A673 (cell line): ENCODE measurements at regions not wholly inside any gene's neighbourhood (a gene's known extent, or its start where the extent isn't known, plus 50 kb on each side); places are given as distances from the start of the nearest gene placed in this dataset.

Experiments used
- BruUV-seq: library from RNA; stranded (reverse); fragments of 400-500 nt; replicated peaks from 2 replicates; lab custom pipeline; 2021; lab: Mats Ljungman, UMichigan
- CTCF ChIA-PET: fragments of 300-600 bp; sonication (Branson Sonifier 250); formaldehyde crosslinking; loops from one replicate; lab custom pipeline; 2022; ENCODE audit warnings: antibody characterized with exemption; lab: Charles Lee
- POLR2A ChIA-PET: fragments of 300-600 bp; sonication (Branson Sonifier 250); formaldehyde crosslinking; loops from one replicate; lab custom pipeline; 2022; ENCODE audit warnings: antibody characterized with exemption; ENCODE audit not compliant: low non-redundant PET; lab: Charles Lee
- DNase-seq: peaks from one replicate; pipeline ENCODE4 v3.0.0-alpha.2; 2015; ENCODE audit warnings: low spot score
- H3K27ac ChIP-seq: fragments of 200-600 bp; sonication (generic); 2 replicates; pipeline ENCODE4 v1.5.1; 2016; ENCODE audit warnings: mixed run types, low read depth, mild to moderate bottlenecking, mixed read lengths, antibody characterized with exemption, low read length; ENCODE audit not compliant: poor library complexity, severe bottlenecking
- H3K27me3 ChIP-seq: fragments of 200-600 bp; sonication (generic); replicated peaks from 2 replicates; pipeline ENCODE4 v1.6.1; 2017; ENCODE audit warnings: mixed run types, low read depth, mild to moderate bottlenecking, mixed read lengths, antibody characterized with exemption, low read length; ENCODE audit not compliant: insufficient read depth, poor library complexity
- H3K36me3 ChIP-seq: fragments of 200-600 bp; sonication (generic); 2 replicates; pipeline ENCODE4 v1.6.1; 2016; ENCODE audit warnings: mixed run types, mild to moderate bottlenecking, mixed read lengths, antibody characterized with exemption, low read length; ENCODE audit not compliant: insufficient read depth, poor library complexity, severe bottlenecking
- H3K4me1 ChIP-seq: fragments of 200-600 bp; sonication (generic); 2 replicates; pipeline ENCODE4 v1.6.1; 2017; ENCODE audit warnings: mixed run types, mild to moderate bottlenecking, mixed read lengths, antibody characterized with exemption, low read length; ENCODE audit not compliant: insufficient read depth, poor library complexity, severe bottlenecking
- H3K4me3 ChIP-seq: fragments of 200-600 bp; sonication (generic); 2 replicates; pipeline ENCODE4 v1.5.1; 2016; ENCODE audit warnings: low read depth, mixed run types, mild to moderate bottlenecking, mixed read lengths, low read length; ENCODE audit not compliant: poor library complexity, severe bottlenecking
- H3K9me3 ChIP-seq: fragments of 200-600 bp; sonication (generic); 2 replicates; pipeline ENCODE4 v1.6.1; 2016; ENCODE audit warnings: mixed run types, low read depth, mild to moderate bottlenecking, mixed read lengths, antibody characterized with exemption, low read length; ENCODE audit not compliant: poor library complexity, severe bottlenecking
- EZH2 ChIP-seq: fragments of 200-600 bp; sonication (generic); IDR thresholded peaks from 2 replicates; pipeline ENCODE4 v1.6.1; 2017; ENCODE audit warnings: borderline replicate concordance, low read depth, mild to moderate bottlenecking, mixed read lengths, antibody characterized with exemption, low read length; ENCODE audit not compliant: poor library complexity, severe bottlenecking
- intact Hi-C: fragments of 100-400 bp; cut with micrococcal nuclease; formaldehyde crosslinking; loops from one replicate; pipeline ENCODE4 v1.10.0; 2022; ENCODE audit not compliant: unreplicated experiment
- TF ChIP-seq, protein P1 (sequence below): fragments of 300-800, 200-600 bp; sonication (generic); conservative IDR thresholded peaks from 2 replicates; pipeline ENCODE4 v1.5.1; 2017; ENCODE audit warnings: low read depth, mild to moderate bottlenecking, antibody characterized with exemption, low read length, moderate library complexity, mixed read lengths

DNA sequence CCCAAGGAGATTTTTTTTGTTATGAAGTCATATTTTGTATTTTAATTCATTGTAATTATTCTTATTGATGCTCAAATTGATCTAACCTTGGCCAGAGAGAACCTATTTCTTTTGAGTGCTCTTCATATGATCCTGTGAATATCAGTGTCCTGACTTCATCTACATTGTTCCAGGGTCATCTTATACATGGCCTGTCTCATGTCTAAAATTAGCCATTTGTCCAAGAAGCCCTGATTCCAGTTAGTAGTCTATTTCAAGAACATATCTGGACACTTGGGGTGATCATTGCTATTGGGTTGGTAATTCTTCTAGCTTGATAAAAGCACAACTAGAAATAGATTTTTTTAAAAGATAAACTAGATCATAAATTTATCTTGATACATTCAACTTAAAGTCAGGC lies 266.2 kb downstream of the SPRY1 start:
- no peak for DNase-seq
- H3K9me3 ChIP-seq, result no peaks in the 10 kb centered on the region
- ChIA-PET POLR2A (no interaction called here), CTCF (no interaction called here)
- H3K36me3 ChIP-seq, result no peaks in the 10 kb centered on the region
- H3K27me3 ChIP-seq, result no peaks in the 10 kb centered on the region
- H3K4me1 ChIP-seq, result peaks cover 7% of the 10 kb centered on the region
- no peak overlapping the region for H3K27ac ChIP-seq
- no TSS peak for BruUV-seq
- intact Hi-C loops, result loop anchor here (5.0 kb wide), 1 partner anchor 449 kb away; no protein-coding TSS in a partner anchor
- no peak overlapping the region for H3K4me3 ChIP-seq
- no peak for TF ChIP-seq EZH2
- TF ChIP-seq, protein P1, sequence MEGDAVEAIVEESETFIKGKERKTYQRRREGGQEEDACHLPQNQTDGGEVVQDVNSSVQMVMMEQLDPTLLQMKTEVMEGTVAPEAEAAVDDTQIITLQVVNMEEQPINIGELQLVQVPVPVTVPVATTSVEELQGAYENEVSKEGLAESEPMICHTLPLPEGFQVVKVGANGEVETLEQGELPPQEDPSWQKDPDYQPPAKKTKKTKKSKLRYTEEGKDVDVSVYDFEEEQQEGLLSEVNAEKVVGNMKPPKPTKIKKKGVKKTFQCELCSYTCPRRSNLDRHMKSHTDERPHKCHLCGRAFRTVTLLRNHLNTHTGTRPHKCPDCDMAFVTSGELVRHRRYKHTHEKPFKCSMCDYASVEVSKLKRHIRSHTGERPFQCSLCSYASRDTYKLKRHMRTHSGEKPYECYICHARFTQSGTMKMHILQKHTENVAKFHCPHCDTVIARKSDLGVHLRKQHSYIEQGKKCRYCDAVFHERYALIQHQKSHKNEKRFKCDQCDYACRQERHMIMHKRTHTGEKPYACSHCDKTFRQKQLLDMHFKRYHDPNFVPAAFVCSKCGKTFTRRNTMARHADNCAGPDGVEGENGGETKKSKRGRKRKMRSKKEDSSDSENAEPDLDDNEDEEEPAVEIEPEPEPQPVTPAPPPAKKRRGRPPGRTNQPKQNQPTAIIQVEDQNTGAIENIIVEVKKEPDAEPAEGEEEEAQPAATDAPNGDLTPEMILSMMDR, result no peak

DNA sequence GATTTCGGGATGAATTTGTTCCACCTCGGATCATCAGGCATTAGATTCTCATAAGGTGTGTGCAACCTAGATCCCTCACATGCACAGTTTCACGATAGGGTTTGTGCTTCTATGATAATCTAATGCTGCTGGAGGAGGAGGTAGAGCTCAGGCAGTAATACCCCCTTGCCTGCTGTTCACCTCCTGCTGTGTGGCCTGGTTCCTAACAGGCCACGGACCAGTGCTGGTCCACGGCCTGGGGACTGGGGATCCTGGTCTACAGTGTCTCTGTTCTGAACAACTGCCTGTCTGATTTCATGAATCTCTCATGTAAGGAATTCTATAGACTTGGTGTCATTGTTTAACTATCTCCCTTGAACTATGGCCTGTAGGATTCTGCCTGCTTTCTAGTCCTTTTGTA lies 269.9 kb downstream of the SPRY1 start:
- ChIA-PET CTCF (no interaction called here), POLR2A (no interaction called here)
- H3K27ac ChIP-seq, result no peak overlapping the region
- TF ChIP-seq, protein P1, result no peak
- no peak for TF ChIP-seq EZH2
- H3K36me3 ChIP-seq, result no peaks in the 10 kb centered on the region
- no peaks in the 10 kb centered on the region for H3K27me3 ChIP-seq
- intact Hi-C loops, result no loop called here
- H3K9me3 ChIP-seq, result no peaks in the 10 kb centered on the region
- DNase-seq, result no peak
- no peaks in the 10 kb centered on the region for H3K4me1 ChIP-seq
- no peak overlapping the region for H3K4me3 ChIP-seq
- no TSS peak for BruUV-seq

DNA sequence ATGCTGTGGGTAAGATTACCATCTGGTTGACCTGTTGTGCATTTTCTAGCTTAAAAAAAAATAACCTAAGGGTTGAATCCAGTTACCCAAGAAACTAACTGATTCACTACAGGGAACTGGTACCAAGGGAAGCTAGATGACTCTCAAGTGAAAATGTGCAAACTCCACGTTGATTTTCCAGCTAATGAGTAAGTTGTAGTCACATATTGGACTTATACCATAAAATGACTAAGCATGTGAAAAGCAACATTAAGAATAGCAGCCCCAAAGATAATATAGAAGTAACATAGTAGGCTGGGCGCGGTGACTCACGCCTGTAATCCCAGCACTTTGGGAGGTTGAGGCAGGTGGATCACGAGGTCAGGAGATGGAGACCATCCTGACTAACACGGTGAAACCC lies 270.9 kb downstream of the SPRY1 start:
- H3K27me3 ChIP-seq, result no peaks in the 10 kb centered on the region
- H3K36me3 ChIP-seq, result no peaks in the 10 kb centered on the region
- no TSS peak for BruUV-seq
- H3K9me3 ChIP-seq, result no peaks in the 10 kb centered on the region
- TF ChIP-seq EZH2, result no peak
- TF ChIP-seq, protein P1, result no peak
- no peak overlapping the region for H3K4me3 ChIP-seq
- ChIA-PET POLR2A (no interaction called here), CTCF (no interaction called here)
- no peak for DNase-seq
- no peaks in the 10 kb centered on the region for H3K4me1 ChIP-seq
- intact Hi-C loops, result no loop called here
- no peak overlapping the region for H3K27ac ChIP-seq
